Natural killer cell (primary cell): ENCODE measurements at regions not wholly inside any gene's neighbourhood (a gene's known extent, or its start where the extent isn't known, plus 50 kb on each side); places are given as distances from the start of the nearest gene placed in this dataset.
"Not testable (repeated sequence)": the region's sequence is repeated elsewhere in the genome, so short reads cannot be mapped to it uniquely, and the experiment has no call there.

Experiments used
- ATAC-seq, 3 donors: fragments of 150-1000 bp in 2 of 3; fragments of 200-7000 bp in 1 of 3; cut with Tn5 transposase; 1 replicate in 1 of 3; 2 replicates in 2 of 3; pipeline ENCODE4 v1.10.0; 2021; ENCODE audit warnings: mild to moderate bottlenecking in 2 of 3, moderate library complexity in 2 of 3
- DNase-seq, 2 donors: peaks; one replicate each; pipeline versions ENCODE4 v3.0.0 to v3.0.0-alpha.2; 2013 to 2021; ENCODE audit warnings: mixed read lengths in 1 of 2
- H3K27ac ChIP-seq: one replicate; pipeline ENCODE4 v1.5.1; 2013; ENCODE audit warnings: mild to moderate bottlenecking, low read length
- H3K27me3 ChIP-seq: one replicate; pipeline ENCODE4 v1.6.1; 2013; ENCODE audit warnings: low read length; ENCODE audit not compliant: control insufficient read depth, insufficient read depth
- H3K36me3 ChIP-seq: one replicate; pipeline ENCODE4 v1.6.1; 2013; ENCODE audit warnings: low read length; ENCODE audit not compliant: control insufficient read depth, insufficient read depth
- H3K4me1 ChIP-seq: one replicate; pipeline ENCODE4 v1.6.1; 2013; ENCODE audit warnings: low read length; ENCODE audit not compliant: control insufficient read depth, insufficient read depth
- H3K4me3 ChIP-seq: one replicate; pipeline ENCODE4 v1.5.1; 2013; ENCODE audit warnings: low read length
- H3K9me3 ChIP-seq: one replicate; pipeline ENCODE4 v1.6.1; 2013; ENCODE audit warnings: low read length; ENCODE audit not compliant: control insufficient read depth, insufficient read depth
- H3K27ac Mint-ChIP-seq, 2 donors: one replicate each; pipeline ENCODE4 v1.8.0; 2022; ENCODE audit warnings: mild to moderate bottlenecking in 2 of 2, mixed read lengths in 2 of 2, moderate library complexity in 1 of 2
- H3K27me3 Mint-ChIP-seq, 2 donors: one replicate each; pipeline ENCODE4 v1.8.0; 2022; ENCODE audit warnings: low read depth in 2 of 2, mixed read lengths in 2 of 2
- H3K36me3 Mint-ChIP-seq: one replicate; pipeline ENCODE4 v1.8.0; 2022; ENCODE audit warnings: mixed read lengths
- H3K4me1 Mint-ChIP-seq, 2 donors: one replicate each; pipeline ENCODE4 v1.8.0; 2022; ENCODE audit warnings: mixed read lengths in 2 of 2
- H3K4me3 Mint-ChIP-seq: one replicate; pipeline ENCODE4 v1.8.0; 2022; ENCODE audit warnings: mild to moderate bottlenecking, moderate library complexity, mixed read lengths
- H3K9me3 Mint-ChIP-seq, 2 donors: one replicate each; pipeline ENCODE4 v1.8.0; 2022; ENCODE audit warnings: mixed read lengths in 2 of 2
- WGBS: methylation state at CpG from one replicate; pipeline ENCODE4 v1.1.7; 2013; ENCODE audit warnings: missing lambda C conversion rate; ENCODE audit not compliant: insufficient coverage; 5-methylcytosine and 5-hydroxymethylcytosine counted together
- intact Hi-C: fragments of 100-400 bp; cut with micrococcal nuclease; formaldehyde crosslinking; loops from one replicate; pipeline ENCODE4 v1.14.2; 2022
- TF ChIP-seq, protein P1 (sequence below): fragments of 200-600 bp; IDR thresholded peaks from one replicate; pipeline ENCODE4 v1.8.0; 2022; ENCODE audit warnings: antibody characterized with exemption

DNA sequence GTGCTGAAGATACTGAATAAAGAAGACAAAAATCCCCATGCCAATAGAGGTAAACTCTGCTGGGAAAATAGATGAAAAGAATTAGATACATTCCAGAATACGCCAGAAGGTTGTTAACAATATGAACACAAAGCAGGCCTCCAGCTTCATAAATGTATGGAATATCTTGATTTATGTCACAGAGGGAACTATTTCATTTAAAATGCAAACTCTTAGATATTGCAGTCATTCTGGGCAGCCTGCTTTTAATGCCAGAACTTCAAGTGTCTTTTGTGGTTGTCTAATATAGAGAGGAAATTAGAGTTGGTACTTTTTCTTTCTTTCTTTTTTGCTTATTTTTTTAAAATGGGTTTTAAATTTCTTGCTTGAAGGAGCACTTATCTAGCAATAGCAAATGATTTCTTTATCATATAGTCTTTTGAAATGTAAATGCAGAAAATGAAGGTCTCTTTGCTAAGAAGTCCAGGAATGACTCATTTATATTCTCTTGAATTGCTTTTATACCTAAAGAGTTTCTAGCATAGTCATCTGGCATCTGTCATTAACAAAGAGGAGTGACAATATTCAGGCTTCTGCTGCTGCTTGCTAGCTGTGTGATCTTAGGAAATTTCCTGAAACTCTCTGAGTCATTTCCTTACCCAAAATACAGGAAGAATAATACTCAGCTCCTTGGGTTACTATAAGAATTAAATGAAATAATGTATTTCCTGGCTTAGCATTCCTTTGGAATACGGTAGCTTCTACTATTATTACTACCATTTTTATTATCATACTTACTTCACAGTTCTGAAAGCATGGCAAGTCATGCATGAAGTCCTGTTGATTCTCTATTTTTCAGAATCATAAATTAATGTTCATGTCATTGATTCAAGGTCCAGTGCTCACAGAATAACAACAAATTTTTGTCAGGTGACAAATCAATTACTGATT is 527.6 kb downstream of the DIPK2A start:
- H3K4me3 Mint-ChIP-seq: no peak overlapping the region
- H3K36me3 Mint-ChIP-seq: no peaks in the 10 kb centered on the region
- no peaks in the 10 kb centered on the region for H3K27me3 Mint-ChIP-seq
- Histone ChIP-seq H3K4me1 (no peaks in the 10 kb centered on the region), H3K36me3 (no peaks in the 10 kb centered on the region), H3K9me3 (no peaks in the 10 kb centered on the region), H3K27ac (no peak overlapping the region), H3K27me3 (no peaks in the 10 kb centered on the region), H3K4me3 (no peak overlapping the region)
- DNase-seq (no peak), ATAC-seq (no peak)
- WGBS: 44% methylated on average over 2 of the region's 2 CpGs
- TF ChIP-seq, protein P1, sequence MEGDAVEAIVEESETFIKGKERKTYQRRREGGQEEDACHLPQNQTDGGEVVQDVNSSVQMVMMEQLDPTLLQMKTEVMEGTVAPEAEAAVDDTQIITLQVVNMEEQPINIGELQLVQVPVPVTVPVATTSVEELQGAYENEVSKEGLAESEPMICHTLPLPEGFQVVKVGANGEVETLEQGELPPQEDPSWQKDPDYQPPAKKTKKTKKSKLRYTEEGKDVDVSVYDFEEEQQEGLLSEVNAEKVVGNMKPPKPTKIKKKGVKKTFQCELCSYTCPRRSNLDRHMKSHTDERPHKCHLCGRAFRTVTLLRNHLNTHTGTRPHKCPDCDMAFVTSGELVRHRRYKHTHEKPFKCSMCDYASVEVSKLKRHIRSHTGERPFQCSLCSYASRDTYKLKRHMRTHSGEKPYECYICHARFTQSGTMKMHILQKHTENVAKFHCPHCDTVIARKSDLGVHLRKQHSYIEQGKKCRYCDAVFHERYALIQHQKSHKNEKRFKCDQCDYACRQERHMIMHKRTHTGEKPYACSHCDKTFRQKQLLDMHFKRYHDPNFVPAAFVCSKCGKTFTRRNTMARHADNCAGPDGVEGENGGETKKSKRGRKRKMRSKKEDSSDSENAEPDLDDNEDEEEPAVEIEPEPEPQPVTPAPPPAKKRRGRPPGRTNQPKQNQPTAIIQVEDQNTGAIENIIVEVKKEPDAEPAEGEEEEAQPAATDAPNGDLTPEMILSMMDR: no peak
- H3K9me3 Mint-ChIP-seq: peaks cover 0 to 4% of the 10 kb centered on the region in 2 donors
- no peak overlapping the region for H3K27ac Mint-ChIP-seq
- intact Hi-C loops: no loop called here
- no peaks in the 10 kb centered on the region for H3K4me1 Mint-ChIP-seq

DNA sequence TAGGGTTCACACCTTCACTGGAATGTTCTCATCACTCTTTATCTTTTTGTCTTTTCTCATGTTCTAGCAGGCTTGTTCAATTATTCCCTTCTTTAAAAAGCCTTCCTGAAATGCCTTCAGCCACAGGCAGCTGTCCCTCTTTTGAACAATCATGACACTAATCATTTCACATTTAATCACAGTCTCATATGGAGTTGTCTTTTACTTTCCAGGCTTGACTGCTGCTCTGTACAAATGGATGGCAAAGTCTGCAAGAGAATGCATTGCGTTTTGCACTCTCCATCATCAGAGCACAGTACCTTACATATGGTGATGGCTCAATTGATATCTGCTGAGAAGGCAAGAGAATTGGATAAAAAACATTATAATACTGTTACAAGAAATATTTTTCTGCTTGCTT is 529.8 kb downstream of the DIPK2A start:
- Histone ChIP-seq H3K4me3 (no peak overlapping the region), H3K27me3 (no peaks in the 10 kb centered on the region), H3K4me1 (no peaks in the 10 kb centered on the region), H3K27ac (no peak overlapping the region), H3K36me3 (no peaks in the 10 kb centered on the region), H3K9me3 (no peaks in the 10 kb centered on the region)
- ATAC-seq (no peak), DNase-seq (no peak)
- Mint-ChIP-seq H3K9me3 (peaks cover 0 to 2% of the 10 kb centered on the region in 2 donors), H3K27ac (no peak overlapping the region), H3K36me3 (no peaks in the 10 kb centered on the region), H3K4me1 (no peaks in the 10 kb centered on the region), H3K4me3 (no peak overlapping the region), H3K27me3 (no peaks in the 10 kb centered on the region)
- TF ChIP-seq, protein P1: no peak
- intact Hi-C loops: no loop called here
- 33% methylated on average over 1 of the region's 1 CpG for WGBS

DNA sequence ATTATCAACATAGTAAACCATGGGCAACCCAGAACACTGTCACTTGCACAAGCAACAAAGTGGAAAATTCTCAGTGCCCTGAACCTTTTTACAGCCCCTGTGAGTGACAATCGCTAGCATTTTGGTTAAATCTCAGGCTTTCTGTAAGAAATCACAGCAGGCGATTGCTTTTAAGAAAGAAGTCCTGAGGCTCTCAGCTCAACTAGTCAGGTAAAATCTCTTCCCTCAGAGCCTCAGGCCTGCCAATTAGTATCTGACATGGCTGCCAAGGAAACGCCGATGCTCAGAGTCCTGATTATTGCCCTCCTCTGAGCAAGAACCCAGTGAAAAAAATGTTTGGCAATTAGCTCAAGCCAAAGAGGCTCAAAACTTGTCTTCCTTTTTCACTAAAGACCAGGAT is 530.8 kb downstream of the DIPK2A start:
- Histone ChIP-seq H3K27me3 (no peaks in the 10 kb centered on the region), H3K4me1 (no peaks in the 10 kb centered on the region), H3K9me3 (no peaks in the 10 kb centered on the region), H3K4me3 (no peak overlapping the region), H3K27ac (no peak overlapping the region), H3K36me3 (no peaks in the 10 kb centered on the region)
- H3K4me3 Mint-ChIP-seq: no peak overlapping the region
- no peaks in the 10 kb centered on the region for H3K27me3 Mint-ChIP-seq
- TF ChIP-seq, protein P1: no peak
- 88% methylated on average over 4 of the region's 4 CpGs for WGBS
- no peaks in the 10 kb centered on the region for H3K36me3 Mint-ChIP-seq
- peaks cover 0 to 3% of the 10 kb centered on the region in 2 donors for H3K9me3 Mint-ChIP-seq
- DNase-seq (no peak), ATAC-seq (no peak)
- H3K4me1 Mint-ChIP-seq: no peaks in the 10 kb centered on the region
- intact Hi-C loops: no loop called here
- H3K27ac Mint-ChIP-seq: no peak overlapping the region

DNA sequence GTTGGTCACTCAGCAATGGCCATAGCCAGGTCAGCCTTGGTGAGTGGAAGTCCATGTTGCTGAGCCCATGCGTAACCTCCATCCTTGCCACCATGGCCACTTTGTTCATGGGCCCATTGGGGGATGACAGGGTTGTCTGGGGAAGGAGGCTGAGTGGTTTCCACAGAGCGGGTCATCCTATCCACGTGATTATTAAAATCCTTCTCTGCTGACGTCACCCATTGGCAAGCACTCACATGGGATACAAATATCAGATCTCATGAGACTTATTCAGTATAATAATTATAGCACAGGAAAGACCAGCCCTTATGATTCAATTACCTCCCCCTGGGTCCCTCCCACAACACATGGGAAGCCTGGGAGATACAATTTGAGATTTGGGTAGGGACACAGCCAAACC is 534.8 kb downstream of the DIPK2A start:
- H3K9me3 Mint-ChIP-seq, ATAC-seq, H3K27ac Mint-ChIP-seq, H3K4me1 ChIP-seq, H3K27ac ChIP-seq, H3K4me1 Mint-ChIP-seq, H3K27me3 Mint-ChIP-seq, DNase-seq, intact Hi-C loops, H3K36me3 ChIP-seq, H3K4me3 Mint-ChIP-seq, H3K36me3 Mint-ChIP-seq, H3K9me3 ChIP-seq, H3K4me3 ChIP-seq, H3K27me3 ChIP-seq: not testable (repeated sequence)
- WGBS: 98% methylated on average over 4 of the region's 4 CpGs
